ENCODE measurements at regions not wholly inside any gene's neighbourhood (a gene's known extent, or its start where the extent isn't known, plus 50 kb on each side); places are given as distances from the start of the nearest gene placed in this dataset.

GRCh38 chr1:170252851-170253579 lies 107.3 kb downstream of the NTMT2 start (continued):
- TF ChIP-seq ZNF462 (CRISPR knock-in tag; IDR thresholded peaks at IDR 0.05): no peak
- no peak for TF ChIP-seq STAT1 (IDR thresholded peaks at IDR 0.05; ENCODE audit: unreplicated experiment)
- no peak for TF ChIP-seq JUNB (IDR thresholded peaks at IDR 0.05; ENCODE audit: unreplicated experiment)
- no peak for TF ChIP-seq EZH2 (IDR thresholded peaks at IDR 0.05; ENCODE audit: low read depth, unreplicated experiment)
- TF ChIP-seq, protein P1, sequence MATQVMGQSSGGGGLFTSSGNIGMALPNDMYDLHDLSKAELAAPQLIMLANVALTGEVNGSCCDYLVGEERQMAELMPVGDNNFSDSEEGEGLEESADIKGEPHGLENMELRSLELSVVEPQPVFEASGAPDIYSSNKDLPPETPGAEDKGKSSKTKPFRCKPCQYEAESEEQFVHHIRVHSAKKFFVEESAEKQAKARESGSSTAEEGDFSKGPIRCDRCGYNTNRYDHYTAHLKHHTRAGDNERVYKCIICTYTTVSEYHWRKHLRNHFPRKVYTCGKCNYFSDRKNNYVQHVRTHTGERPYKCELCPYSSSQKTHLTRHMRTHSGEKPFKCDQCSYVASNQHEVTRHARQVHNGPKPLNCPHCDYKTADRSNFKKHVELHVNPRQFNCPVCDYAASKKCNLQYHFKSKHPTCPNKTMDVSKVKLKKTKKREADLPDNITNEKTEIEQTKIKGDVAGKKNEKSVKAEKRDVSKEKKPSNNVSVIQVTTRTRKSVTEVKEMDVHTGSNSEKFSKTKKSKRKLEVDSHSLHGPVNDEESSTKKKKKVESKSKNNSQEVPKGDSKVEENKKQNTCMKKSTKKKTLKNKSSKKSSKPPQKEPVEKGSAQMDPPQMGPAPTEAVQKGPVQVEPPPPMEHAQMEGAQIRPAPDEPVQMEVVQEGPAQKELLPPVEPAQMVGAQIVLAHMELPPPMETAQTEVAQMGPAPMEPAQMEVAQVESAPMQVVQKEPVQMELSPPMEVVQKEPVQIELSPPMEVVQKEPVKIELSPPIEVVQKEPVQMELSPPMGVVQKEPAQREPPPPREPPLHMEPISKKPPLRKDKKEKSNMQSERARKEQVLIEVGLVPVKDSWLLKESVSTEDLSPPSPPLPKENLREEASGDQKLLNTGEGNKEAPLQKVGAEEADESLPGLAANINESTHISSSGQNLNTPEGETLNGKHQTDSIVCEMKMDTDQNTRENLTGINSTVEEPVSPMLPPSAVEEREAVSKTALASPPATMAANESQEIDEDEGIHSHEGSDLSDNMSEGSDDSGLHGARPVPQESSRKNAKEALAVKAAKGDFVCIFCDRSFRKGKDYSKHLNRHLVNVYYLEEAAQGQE (IDR thresholded peaks at IDR 0.05; ENCODE audit: unreplicated experiment): no peak
- no peak for TF ChIP-seq NANOG (IDR thresholded peaks at IDR 0.05; ENCODE audit: borderline replicate concordance)
- TF ChIP-seq EZH2phosphoT487 (IDR thresholded peaks at IDR 0.05; ENCODE audit: unreplicated experiment): no peak
